Stimulated activated CD4-positive, alpha-beta T cell treated with anti-CD3 and anti-CD28 coated beads, Interleukin-1b, Interleukin-23, amount 100 ng/mL, for 4 hours (primary cell): ENCODE measurements at regions not wholly inside any gene's neighbourhood (a gene's known extent, or its start where the extent isn't known, plus 50 kb on each side); places are given as distances from the start of the nearest gene placed in this dataset.

ENCODE experiments used
- DNase-seq, 2 donors: peaks; one replicate each; pipeline ENCODE4 v3.0.0-alpha.2; 2020; ENCODE audit warnings: low read depth in 2 of 2

GRCh38 chr18:22073411-22073810 lies 96.0 kb upstream of the GATA6 start:
- no peak for DNase-seq

- no peak for DNase-seq
These were observed 94.9 kb upstream of the GATA6 start for GRCh38 chr18:22074282-22075070.

- no peak for DNase-seq
These were observed 89.4 kb upstream of the GATA6 start for GRCh38 chr18:22080035-22080434.

- DNase-seq, result no peak
These were observed 87.0 kb upstream of the GATA6 start for GRCh38 chr18:22082408-22082807.

GRCh38 chr18:22084547-22084946 lies 84.8 kb upstream of the GATA6 start:
- DNase-seq, result no peak

- DNase-seq, result no peak
These were observed 82.4 kb upstream of the GATA6 start for GRCh38 chr18:22086973-22087372.

GRCh38 chr18:22088029-22088428 lies 81.4 kb upstream of the GATA6 start:
- no peak for DNase-seq

GRCh38 chr18:22088996-22089640 lies 80.3 kb upstream of the GATA6 start:
- no peak for DNase-seq

- no peak for DNase-seq
These were observed 78.0 kb upstream of the GATA6 start for GRCh38 chr18:22091341-22091740.

- no peak for DNase-seq
These were observed 75.5 kb upstream of the GATA6 start for GRCh38 chr18:22093731-22094357.

GRCh38 chr18:22094358-22094734 lies 75.0 kb upstream of the GATA6 start:
- DNase-seq, result no peak

- no peak for DNase-seq
These were observed 70.8 kb upstream of the GATA6 start for GRCh38 chr18:22098563-22098989.

GRCh38 chr18:22099925-22100324 lies 69.5 kb upstream of the GATA6 start:
- no peak for DNase-seq

GRCh38 chr18:22101731-22102130 lies 67.7 kb upstream of the GATA6 start:
- no peak for DNase-seq

- no peak for DNase-seq
These were observed 66.3 kb upstream of the GATA6 start for GRCh38 chr18:22102953-22103646.

- DNase-seq, result no peak
These were observed 65.8 kb upstream of the GATA6 start for GRCh38 chr18:22103647-22104031.

GRCh38 chr18:22106536-22107292 lies 62.7 kb upstream of the GATA6 start:
- DNase-seq, result no peak

- no peak for DNase-seq
These were observed 60.7 kb upstream of the GATA6 start for GRCh38 chr18:22108674-22109073.

GRCh38 chr18:22109535-22109934 lies 59.9 kb upstream of the GATA6 start:
- DNase-seq, result no peak

GRCh38 chr18:22110461-22110924 lies 58.9 kb upstream of the GATA6 start:
- DNase-seq, result no peak

GRCh38 chr18:22112215-22112614 lies 57.2 kb upstream of the GATA6 start:
- no peak for DNase-seq
